AG20443 (cell line): ENCODE measurements at regions not wholly inside any gene's neighbourhood (a gene's known extent, or its start where the extent isn't known, plus 50 kb on each side); places are given as distances from the start of the nearest gene placed in this dataset.
"Not testable (repeated sequence)": the region's sequence is repeated elsewhere in the genome, so short reads cannot be mapped to it uniquely, and the experiment has no call there.

Source experiments
- DNase-seq: peaks from one replicate; pipeline ENCODE4 v3.0.0; 2012; ENCODE audit warnings: low spot score, mixed read lengths

DNA sequence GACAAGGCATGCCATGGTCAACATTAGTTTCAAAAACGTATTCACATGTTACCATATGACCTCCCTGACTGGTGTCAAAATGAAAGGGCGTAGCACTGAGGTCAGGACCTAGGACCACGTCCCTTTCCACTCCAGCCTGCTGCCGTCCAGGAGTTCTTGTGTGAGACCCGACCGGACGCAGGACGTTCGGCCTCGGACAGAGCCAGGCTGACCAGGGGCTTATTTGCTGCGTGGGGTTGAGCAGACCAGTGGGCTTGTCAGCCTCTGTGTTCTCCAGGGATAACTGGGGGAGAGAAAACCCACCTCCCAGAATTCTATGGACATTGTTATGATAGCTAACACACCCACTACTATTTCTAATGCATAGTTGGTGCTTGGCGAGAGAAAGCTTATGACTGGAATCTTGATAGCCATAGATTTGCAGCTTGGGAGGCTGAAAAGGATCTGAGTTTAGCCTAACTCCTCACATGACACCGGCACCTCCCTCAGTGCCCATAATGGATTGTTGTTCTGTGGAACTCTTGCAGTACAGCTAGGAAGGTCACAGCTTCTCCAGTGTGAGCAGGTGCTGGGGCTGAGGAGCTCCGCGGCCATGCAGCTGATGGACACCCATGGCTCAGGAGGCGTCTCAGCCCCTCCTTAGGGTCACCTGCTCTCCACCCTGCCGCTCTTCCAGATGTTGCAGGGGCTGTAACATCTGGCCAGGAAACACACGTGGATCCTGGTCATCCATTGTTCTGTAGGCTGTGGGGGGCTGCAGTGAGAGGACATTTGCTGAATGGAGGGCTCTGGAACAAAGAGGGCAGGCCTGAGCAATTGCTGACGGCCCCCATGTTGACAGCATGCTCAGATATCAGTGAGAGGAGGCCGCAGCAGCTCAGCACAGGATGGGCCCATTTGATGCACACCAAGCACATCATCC is 368.4 kb downstream of the IRX2 start:
- DNase-seq, result no peak

DNA sequence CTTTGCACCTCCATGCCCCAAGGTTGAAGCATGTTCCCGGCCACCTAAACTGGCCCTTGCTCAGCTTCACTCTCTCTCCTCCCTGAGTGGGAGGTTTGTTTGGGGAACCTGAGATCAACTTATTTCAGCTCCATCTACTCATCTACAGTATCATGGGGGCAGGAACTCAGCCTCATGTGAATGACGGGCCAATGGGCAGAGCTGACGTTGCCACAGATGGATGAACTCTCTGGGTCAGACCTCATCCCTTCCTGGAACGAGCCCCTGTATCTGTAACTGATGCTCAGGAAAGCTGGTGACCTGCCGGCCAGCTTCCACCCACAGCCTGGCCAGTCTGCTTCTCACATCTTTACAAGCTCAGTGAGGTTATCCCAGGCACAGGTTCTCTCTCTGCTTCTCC is 369.6 kb downstream of the IRX2 start:
- DNase-seq, result no peak

GRCh38 chr5:2381070-2381469 is 370.4 kb downstream of the IRX2 start:
- no peak for DNase-seq

- no peak for DNase-seq
Measured at GRCh38 chr5:2378976-2379375, 372.5 kb downstream of the IRX2 start.

GRCh38 chr5:2378108-2378507 is 373.4 kb downstream of the IRX2 start:
- DNase-seq, result no peak

- no peak for DNase-seq
Measured at GRCh38 chr5:2376486-2376885, 375.0 kb downstream of the IRX2 start.

GRCh38 chr5:2375757-2376250 is 375.7 kb downstream of the IRX2 start:
- DNase-seq, result no peak

GRCh38 chr5:2375291-2375690 is 376.2 kb downstream of the IRX2 start:
- DNase-seq, result no peak

DNA sequence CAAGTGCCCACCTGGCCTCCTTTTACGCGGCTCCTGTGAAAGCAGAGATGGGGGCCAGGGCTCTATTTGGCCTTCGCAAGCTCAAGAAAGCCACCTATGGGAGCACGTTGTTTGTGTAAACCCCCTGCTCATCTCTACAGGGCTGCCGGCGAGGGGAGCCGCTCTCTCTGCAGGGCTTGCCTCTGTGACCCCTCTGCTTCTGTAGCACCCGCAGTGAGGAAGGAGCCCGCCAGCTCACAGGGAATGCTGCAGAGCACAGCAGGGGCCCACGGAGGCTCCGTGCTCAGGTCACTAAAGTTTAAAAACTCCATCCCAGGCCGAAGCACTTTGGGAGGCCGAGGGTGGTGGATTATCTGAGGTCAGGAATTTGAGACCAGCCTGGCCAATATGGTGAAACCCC is 376.8 kb downstream of the IRX2 start:
- no peak for DNase-seq

DNA sequence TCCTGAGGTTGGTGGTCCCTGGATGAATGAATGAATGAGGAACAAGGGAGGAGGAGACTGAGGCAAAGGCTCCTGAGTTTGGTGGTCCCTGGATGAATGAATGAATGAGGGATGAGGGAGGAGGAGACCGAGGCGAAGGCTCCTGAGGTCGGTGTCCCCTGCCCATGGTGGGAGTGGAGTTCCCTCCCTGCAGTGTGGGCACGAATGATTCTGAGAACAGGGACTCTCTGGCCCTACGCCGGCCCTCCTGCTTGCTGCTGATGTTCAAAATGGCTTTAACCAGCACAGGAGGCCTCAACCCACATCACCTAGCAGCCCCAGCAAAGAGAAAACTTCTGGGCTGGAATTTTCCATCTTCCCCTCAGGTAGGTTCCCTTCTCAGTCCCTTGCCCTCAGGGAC is 377.8 kb downstream of the IRX2 start:
- no peak for DNase-seq

DNA sequence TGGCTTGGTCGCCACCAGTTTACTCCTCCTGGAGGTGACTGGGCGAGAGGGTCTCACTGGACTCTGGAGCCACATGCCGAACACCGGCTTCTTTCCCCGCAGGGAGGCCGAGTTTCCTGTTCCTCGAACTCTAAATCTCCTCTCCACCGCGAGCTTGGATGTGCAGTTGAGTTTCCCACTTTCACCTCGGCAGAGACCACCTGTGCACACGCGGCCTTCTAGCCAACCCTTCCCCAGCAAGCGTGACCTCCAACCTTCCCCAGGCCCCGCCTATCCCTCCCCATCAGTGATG is 380.1 kb downstream of the IRX2 start:
- no peak for DNase-seq

- DNase-seq, result no peak
Measured at GRCh38 chr5:2370626-2371418, 380.7 kb downstream of the IRX2 start.

DNA sequence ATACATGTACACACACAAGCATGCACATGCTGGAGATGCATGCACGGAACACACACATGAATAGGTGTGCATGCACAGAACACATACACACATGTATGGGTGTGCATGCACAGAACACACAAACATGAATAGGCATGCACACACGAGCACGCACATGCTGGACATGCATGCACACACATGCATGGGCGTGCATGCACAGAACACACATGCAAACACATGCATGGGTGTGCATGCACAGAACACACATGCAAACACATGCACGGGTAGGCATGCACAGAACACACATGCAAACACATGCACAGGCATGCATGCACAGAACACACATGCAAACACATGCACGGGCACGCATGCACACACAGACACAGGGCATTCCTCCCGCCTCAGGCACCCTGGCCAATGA is 382.3 kb downstream of the IRX2 start:
- no peak for DNase-seq

DNA sequence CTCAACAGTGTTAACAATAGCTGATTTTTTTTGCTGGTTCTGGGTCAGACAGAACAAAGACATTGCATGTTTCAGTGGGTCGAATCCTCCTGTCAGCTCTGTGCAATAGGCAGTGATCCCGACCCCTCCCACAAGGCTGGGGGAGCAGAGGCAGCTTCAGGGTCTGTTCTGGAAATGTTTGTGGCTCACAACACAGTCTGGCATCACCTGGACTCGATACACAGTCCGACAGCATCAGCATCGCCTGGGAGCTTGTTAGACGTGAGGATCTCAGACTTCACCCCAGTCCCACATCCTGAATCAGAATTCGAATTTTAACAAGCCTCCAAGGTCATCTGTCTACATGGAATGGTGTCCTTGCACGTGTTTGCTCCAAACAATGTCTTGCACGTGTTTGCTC is 384.7 kb downstream of the IRX2 start:
- no peak for DNase-seq

DNA sequence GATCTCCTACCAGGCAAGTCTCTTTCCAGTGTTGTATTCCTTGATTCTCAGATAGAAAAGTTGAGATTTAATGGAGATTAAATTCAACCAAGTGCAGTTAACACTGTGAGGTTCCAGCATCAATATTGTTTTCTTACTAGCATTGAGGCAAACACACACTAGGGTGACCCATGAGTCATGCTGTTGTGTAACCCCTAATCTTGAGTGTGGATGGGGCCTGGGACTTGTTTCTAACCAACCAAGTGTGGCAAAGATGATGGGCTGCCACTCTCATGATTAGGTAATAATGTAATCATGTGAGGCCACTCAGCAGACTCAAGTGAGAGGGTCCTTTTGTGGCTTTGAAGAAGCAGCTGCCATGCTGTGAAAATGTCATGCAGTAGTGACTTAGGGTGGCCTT is 394.2 kb downstream of the IRX2 start:
- no peak for DNase-seq

GRCh38 chr5:2355859-2356258 is 395.6 kb downstream of the IRX2 start:
- no peak for DNase-seq

DNA sequence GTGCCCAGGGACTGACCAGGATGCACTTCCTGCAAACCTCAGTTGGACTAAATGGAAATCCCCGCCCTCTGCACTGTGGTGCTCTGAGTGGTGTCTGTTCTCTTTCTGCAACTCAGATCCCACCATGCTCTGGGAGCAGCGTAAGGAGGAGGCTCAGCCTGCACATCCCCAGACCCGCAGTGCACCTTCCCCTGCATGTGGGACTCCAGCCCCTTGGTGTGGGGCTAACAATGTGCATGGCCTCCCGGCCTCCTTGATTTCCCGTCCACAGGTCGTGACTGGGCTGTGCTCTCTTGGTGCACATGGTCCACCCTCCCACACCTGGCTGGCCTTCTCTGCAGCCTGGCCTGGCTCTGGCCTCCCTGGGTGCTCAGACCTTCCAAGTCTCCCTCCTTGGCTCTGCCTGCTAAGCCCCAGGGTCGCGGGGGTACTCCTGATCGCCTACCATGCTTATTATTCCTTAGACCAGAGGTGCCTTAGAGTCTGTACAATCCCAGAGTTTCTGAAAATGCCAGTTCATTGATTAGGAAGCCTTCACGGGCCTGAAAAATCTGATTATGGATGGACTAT is 397.5 kb downstream of the IRX2 start:
- DNase-seq, result peak; percentile 1

DNA sequence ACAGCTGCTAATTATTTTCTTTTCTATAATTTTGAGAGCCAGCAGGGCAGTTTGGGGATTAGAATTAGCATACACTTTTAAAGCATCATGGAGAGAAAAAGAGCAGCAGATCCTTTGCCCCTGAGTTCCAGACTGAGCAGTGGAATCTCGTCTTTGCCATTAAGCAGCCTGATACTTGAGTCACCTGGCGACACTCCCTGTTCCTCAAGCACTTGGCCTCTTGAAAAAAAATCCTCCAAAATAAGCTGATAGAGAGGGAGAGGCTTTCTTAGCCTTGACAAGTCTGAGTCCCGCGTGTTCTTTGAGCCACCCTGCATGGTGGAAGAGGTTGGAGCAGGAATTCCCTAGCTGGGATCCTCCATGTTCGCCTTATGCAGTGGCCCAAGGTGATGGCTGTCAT is 398.3 kb downstream of the IRX2 start:
- DNase-seq, result no peak

DNA sequence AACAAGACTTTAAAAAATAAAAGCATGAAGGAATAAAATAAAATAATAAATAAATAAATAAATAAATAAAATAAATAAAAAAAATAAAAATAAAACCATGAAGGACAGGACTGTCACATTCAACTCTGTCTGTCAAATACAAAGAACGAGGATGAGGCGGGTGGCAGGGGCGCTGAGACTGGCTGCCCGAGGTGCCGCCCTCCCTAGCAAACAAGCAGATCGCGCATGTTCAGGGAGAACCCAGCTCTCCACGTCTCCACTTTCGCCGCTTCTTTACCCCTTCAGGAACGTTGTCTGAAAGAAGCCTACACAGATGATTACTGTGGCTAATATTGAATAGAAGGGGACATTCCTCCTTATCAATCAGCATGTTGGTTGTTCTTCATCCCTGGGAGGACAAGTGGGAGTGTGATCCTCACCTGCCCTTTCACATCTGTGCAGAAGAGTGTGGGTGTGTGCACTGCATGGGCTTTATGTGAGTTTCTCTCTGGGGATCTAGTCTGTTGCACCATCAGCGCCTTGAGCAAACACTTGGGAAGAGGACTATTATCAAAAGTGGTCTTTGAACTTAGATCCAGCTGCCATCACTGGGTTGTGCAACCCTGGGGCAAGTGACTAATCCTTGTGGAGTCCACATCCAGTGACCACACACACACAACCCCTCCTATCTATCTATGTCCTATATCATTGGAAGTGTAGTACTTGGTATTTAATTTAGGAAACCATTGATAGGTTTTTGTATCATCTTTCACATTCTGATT is 399.2 kb downstream of the IRX2 start:
- no peak for DNase-seq

DNA sequence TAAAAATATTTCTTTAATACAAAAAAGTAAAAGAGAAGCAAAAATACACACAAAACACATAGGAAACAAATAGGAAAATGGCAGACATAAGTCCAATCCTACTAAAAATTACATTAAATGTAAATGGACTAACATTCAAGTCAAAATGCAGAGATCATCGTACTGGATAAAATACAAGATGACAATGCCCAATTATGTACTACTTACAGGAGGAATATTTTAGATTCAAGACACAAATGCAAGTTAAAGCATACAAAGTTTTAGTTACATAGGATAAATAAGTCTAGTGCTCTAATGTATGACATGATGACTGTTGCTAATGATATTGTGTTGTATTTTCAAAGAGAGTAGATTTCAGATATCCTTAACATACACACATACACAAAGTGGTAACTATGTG is 401.7 kb downstream of the IRX2 start:
- not testable (repeated sequence) for DNase-seq

DNA sequence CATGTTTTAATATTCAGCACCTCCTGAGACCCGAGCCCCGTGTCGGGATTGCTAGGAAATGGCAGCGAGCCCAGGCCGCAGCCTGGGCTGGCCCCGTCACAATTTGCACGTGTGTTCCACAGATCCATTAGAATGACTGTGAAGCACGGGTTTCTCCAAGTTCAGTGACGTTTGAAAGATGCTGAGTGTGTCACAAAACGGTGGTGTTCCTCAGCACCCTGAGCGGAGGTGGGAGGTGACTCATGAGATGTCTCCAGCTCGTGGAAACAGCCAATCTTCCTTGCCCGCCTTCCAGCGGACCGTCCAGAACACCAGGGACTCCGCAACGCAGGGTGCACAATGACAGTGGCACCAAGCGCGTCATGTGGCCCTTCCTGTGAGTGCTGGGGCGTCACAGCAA is 412.8 kb downstream of the IRX2 start:
- DNase-seq, result no peak
